Sigmoid colon (tissue), 4 donors: ENCODE measurements at regions not wholly inside any gene's neighbourhood (a gene's known extent, or its start where the extent isn't known, plus 50 kb on each side); places are given as distances from the start of the nearest gene placed in this dataset.

Source experiments
- EP300 ChIP-seq, 4 donors: sonication (generic); formaldehyde crosslinking; IDR thresholded peaks; one replicate each; pipeline ENCODE4 v1.6.1; 2017; ENCODE audit warnings: antibody characterized with exemption in 4 of 4
- TF ChIP-seq, protein P1 (sequence below), 4 experiments: fragments of 450-650 bp in 3 of 4; fragments of 200-600 bp in 1 of 4; IDR thresholded peaks; one replicate each; pipeline ENCODE4 v1.5.1; 2016 to 2019; ENCODE audit warnings: antibody characterized with exemption in 4 of 4, mild to moderate bottlenecking in 3 of 4, moderate library complexity in 2 of 4

DNA sequence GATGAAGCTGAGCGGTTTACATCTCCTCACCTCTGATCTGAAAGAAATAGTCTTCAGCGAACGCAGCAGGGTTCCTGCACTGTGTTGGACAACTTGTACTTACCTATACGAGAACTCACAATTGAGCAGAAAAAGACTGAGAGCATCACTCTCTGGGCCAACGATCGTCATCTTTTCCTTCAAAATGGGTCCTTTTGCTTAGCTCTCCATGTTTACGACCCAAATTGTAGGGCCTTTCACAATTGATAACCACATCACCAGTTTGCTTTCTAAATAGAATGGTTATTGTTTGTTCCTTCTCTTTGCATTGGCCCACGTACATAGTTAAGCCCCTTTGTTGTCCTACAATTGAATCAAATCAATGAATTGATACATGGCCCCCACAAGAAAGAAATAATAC lies 110.0 kb upstream of the DMRT1 start:
- TF ChIP-seq EP300 (IDR thresholded peaks at IDR 0.05) = no peak
- TF ChIP-seq, protein P1, sequence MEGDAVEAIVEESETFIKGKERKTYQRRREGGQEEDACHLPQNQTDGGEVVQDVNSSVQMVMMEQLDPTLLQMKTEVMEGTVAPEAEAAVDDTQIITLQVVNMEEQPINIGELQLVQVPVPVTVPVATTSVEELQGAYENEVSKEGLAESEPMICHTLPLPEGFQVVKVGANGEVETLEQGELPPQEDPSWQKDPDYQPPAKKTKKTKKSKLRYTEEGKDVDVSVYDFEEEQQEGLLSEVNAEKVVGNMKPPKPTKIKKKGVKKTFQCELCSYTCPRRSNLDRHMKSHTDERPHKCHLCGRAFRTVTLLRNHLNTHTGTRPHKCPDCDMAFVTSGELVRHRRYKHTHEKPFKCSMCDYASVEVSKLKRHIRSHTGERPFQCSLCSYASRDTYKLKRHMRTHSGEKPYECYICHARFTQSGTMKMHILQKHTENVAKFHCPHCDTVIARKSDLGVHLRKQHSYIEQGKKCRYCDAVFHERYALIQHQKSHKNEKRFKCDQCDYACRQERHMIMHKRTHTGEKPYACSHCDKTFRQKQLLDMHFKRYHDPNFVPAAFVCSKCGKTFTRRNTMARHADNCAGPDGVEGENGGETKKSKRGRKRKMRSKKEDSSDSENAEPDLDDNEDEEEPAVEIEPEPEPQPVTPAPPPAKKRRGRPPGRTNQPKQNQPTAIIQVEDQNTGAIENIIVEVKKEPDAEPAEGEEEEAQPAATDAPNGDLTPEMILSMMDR (IDR thresholded peaks at IDR 0.05) = no peak
